Keratinocyte (primary cell): ENCODE measurements at regions not wholly inside any gene's neighbourhood (a gene's known extent, or its start where the extent isn't known, plus 50 kb on each side); places are given as distances from the start of the nearest gene placed in this dataset.
A peak's percentile ranks its signal among the peaks of the same experiment; 100 is the strongest.
"Not testable (repeated sequence)": the region's sequence is repeated elsewhere in the genome, so short reads cannot be mapped to it uniquely, and the experiment has no call there.

ENCODE experiments used
- DNase-seq: peaks from one replicate; pipeline ENCODE4 v3.0.0-alpha.2; 2011; ENCODE audit warnings: low read depth, missing footprints, low spot score
- FAIRE-seq: peaks from 2 replicates; lab custom pipeline; 2011; peaks lifted over from hg19 to GRCh38; lab: Jason Lieb, UNC
- H2AFZ ChIP-seq: 2 replicates; pipeline ENCODE4 v1.6.0; 2012; ENCODE audit warnings: low read length, control low read depth, inconsistent platforms; ENCODE audit not compliant: control insufficient read depth
- H3K27ac ChIP-seq: 2 replicates; pipeline ENCODE4 v1.5.1; 2011; ENCODE audit warnings: low read length; ENCODE audit not compliant: control insufficient read depth, insufficient read depth
- H3K27me3 ChIP-seq: 3 replicates; pipeline ENCODE4 v1.6.0; 2011; ENCODE audit warnings: low read length; ENCODE audit not compliant: control insufficient read depth, insufficient read depth; ENCODE audit errors: extremely low read depth
- H3K36me3 ChIP-seq, 2 experiments: 2 replicates in 1 of 2; 3 replicates in 1 of 2; pipeline ENCODE4 v1.5.1; 2011; ENCODE audit warnings: low read length in 2 of 2, mild to moderate bottlenecking in 1 of 2; ENCODE audit not compliant: control insufficient read depth in 2 of 2, insufficient read depth in 2 of 2; ENCODE audit errors: extremely low read depth in 1 of 2
- H3K4me1 ChIP-seq: 3 replicates; pipeline ENCODE4 v1.5.1; 2011; ENCODE audit warnings: low read length; ENCODE audit not compliant: control insufficient read depth, insufficient read depth; ENCODE audit errors: extremely low read depth
- H3K4me2 ChIP-seq: 3 replicates; pipeline ENCODE4 v1.6.0; 2011; ENCODE audit warnings: low read depth, low read length; ENCODE audit not compliant: control insufficient read depth, insufficient read depth; ENCODE audit errors: extremely low read depth
- H3K4me3 ChIP-seq, 3 experiments: fragments of 200-600 bp in 1 of 3; sonication (generic) in 1 of 3; 2 replicates in 2 of 3; 3 replicates in 1 of 3; pipeline ENCODE4 v1.5.1; 2011 to 2016; ENCODE audit warnings: low read length in 3 of 3, mild to moderate bottlenecking in 3 of 3, control low read depth in 2 of 3, inconsistent platforms in 1 of 3, low read depth in 1 of 3, mixed read lengths in 1 of 3, mixed run types in 1 of 3, moderate library complexity in 1 of 3; ENCODE audit not compliant: control insufficient read depth in 2 of 3, insufficient read depth in 2 of 3; ENCODE audit errors: extremely low read depth in 1 of 3
- H3K79me2 ChIP-seq: 2 replicates; pipeline ENCODE4 v1.6.0; 2012; ENCODE audit warnings: low read length; ENCODE audit not compliant: control insufficient read depth, insufficient read depth
- H3K9ac ChIP-seq: 3 replicates; pipeline ENCODE4 v1.6.0; 2011; ENCODE audit warnings: low read length; ENCODE audit not compliant: control insufficient read depth, insufficient read depth; ENCODE audit errors: extremely low read depth
- H3K9me1 ChIP-seq: 3 replicates; pipeline ENCODE4 v1.6.0; 2011; ENCODE audit warnings: low read length; ENCODE audit not compliant: control insufficient read depth, insufficient read depth; ENCODE audit errors: extremely low read depth
- H3K9me3 ChIP-seq: 2 replicates; pipeline ENCODE4 v1.5.1; 2012; ENCODE audit warnings: low read depth, low read length; ENCODE audit not compliant: control insufficient read depth
- H4K20me1 ChIP-seq: 3 replicates; pipeline ENCODE4 v1.6.0; 2011; ENCODE audit warnings: low read length; ENCODE audit not compliant: control insufficient read depth, insufficient read depth; ENCODE audit errors: extremely low read depth
- CTCF ChIP-seq, 3 experiments: IDR thresholded peaks in 1 of 3; conservative IDR thresholded peaks in 1 of 3; optimal IDR thresholded peaks in 1 of 3; 2 replicates in 2 of 3; 3 replicates in 1 of 3; pipeline versions ENCODE3 to v1.5.1; 2011; ENCODE audit warnings: low read length in 3 of 3, mild to moderate bottlenecking in 3 of 3, moderate library complexity in 2 of 3, control low read depth in 1 of 3, inconsistent platforms in 1 of 3; ENCODE audit not compliant: insufficient read depth in 2 of 3; ENCODE audit errors: extremely low read depth in 1 of 3
- EZH2 ChIP-seq: IDR thresholded peaks from one replicate; pipeline ENCODE4 v1.6.1; 2012; ENCODE audit warnings: inconsistent platforms, mild to moderate bottlenecking, low read length, moderate library complexity
- dilution Hi-C: fragments of 300-500 bp; cut with MboI; formaldehyde crosslinking; loops from one replicate; pipeline ENCODE4 v1.7.0; 2020; ENCODE audit warnings: low sequenced_read_pairs; ENCODE audit not compliant: extremely low pct_ligation_motif_present

GRCh38 chr5:111618623-111619271 lies 106.4 kb upstream of the STARD4 start:
- Histone ChIP-seq H3K27ac (no peak overlapping the region), H3K4me2 (no peak overlapping the region)
- FAIRE-seq = no peak

GRCh38 chr5:111615054-111615453 lies 102.7 kb upstream of the STARD4 start:
- Histone ChIP-seq H3K9me1 (no peaks in the 10 kb centered on the region), H3K9ac (no peak overlapping the region), H3K27ac (no peak overlapping the region), H3K79me2 (no peaks in the 10 kb centered on the region), H3K4me2 (no peak overlapping the region), H3K36me3 (no peaks in the 10 kb centered on the region), H3K27me3 (no peaks in the 10 kb centered on the region), H3K9me3 (no peaks in the 10 kb centered on the region), H4K20me1 (no peaks in the 10 kb centered on the region), H3K4me3 (no peak overlapping the region), H3K4me1 (no peaks in the 10 kb centered on the region), H2AFZ (no peak overlapping the region)
- TF ChIP-seq EZH2 (no peak), CTCF (optimal IDR thresholded peaks at IDR 0.05 in 1 of 3, IDR thresholded peaks at IDR 0.05 in 1 of 3, conservative IDR thresholded peaks at IDR 0.05 in 1 of 3; ENCODE audit: extremely low read depth in 1 of 3, insufficient read depth in 2 of 3, low read length in 3 of 3) (peak in 1 of 3 experiments; percentile 12)
- dilution Hi-C loops = no loop called here
- DNase-seq = no peak
- no peak for FAIRE-seq

More at GRCh38 chr5:111618623-111619271, 106.4 kb upstream of the STARD4 start:
- H3K9ac ChIP-seq = no peak overlapping the region
- H3K4me3 ChIP-seq = no peak overlapping the region
- no peaks in the 10 kb centered on the region for H3K27me3 ChIP-seq
- H3K36me3 ChIP-seq = no peaks in the 10 kb centered on the region
- dilution Hi-C loops = no loop called here
- no peaks in the 10 kb centered on the region for H3K79me2 ChIP-seq
- no peaks in the 10 kb centered on the region for H4K20me1 ChIP-seq
- H3K9me1 ChIP-seq = no peaks in the 10 kb centered on the region
- no peaks in the 10 kb centered on the region for H3K4me1 ChIP-seq
- H3K9me3 ChIP-seq = no peaks in the 10 kb centered on the region
- H2AFZ ChIP-seq = no peak overlapping the region
- TF ChIP-seq EZH2 = no peak
- TF ChIP-seq CTCF (optimal IDR thresholded peaks at IDR 0.05 in 1 of 3, IDR thresholded peaks at IDR 0.05 in 1 of 3, conservative IDR thresholded peaks at IDR 0.05 in 1 of 3; ENCODE audit: extremely low read depth in 1 of 3, insufficient read depth in 2 of 3, low read length in 3 of 3) = no peak
- DNase-seq = no peak

- H3K9me3 ChIP-seq, FAIRE-seq, H3K4me3 ChIP-seq, H4K20me1 ChIP-seq, H3K27ac ChIP-seq, H3K9me1 ChIP-seq, H3K4me2 ChIP-seq, dilution Hi-C loops, H3K27me3 ChIP-seq, DNase-seq, H2AFZ ChIP-seq, H3K36me3 ChIP-seq, H3K9ac ChIP-seq, H3K4me1 ChIP-seq, H3K79me2 ChIP-seq: not testable (repeated sequence)
Observed at GRCh38 chr5:111612013-111612630, 99.8 kb upstream of the STARD4 start.
